ENCODE measurements at regions not wholly inside any gene's neighbourhood (a gene's known extent, or its start where the extent isn't known, plus 50 kb on each side); places are given as distances from the start of the nearest gene placed in this dataset.

GRCh38 chr10:129293991-129294700 is 172.9 kb upstream of the MGMT start:
- WGBS, result 84% methylated on average over 2 of the region's 2 CpGs
- TF ChIP-seq, protein P1, sequence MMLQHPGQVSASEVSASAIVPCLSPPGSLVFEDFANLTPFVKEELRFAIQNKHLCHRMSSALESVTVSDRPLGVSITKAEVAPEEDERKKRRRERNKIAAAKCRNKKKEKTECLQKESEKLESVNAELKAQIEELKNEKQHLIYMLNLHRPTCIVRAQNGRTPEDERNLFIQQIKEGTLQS (IDR thresholded peaks at IDR 0.05), result no peak
- no peak for TF ChIP-seq EGR1 (IDR thresholded peaks at IDR 0.05; ENCODE audit: low read depth in 2 of 2)
- TF ChIP-seq, protein P2, sequence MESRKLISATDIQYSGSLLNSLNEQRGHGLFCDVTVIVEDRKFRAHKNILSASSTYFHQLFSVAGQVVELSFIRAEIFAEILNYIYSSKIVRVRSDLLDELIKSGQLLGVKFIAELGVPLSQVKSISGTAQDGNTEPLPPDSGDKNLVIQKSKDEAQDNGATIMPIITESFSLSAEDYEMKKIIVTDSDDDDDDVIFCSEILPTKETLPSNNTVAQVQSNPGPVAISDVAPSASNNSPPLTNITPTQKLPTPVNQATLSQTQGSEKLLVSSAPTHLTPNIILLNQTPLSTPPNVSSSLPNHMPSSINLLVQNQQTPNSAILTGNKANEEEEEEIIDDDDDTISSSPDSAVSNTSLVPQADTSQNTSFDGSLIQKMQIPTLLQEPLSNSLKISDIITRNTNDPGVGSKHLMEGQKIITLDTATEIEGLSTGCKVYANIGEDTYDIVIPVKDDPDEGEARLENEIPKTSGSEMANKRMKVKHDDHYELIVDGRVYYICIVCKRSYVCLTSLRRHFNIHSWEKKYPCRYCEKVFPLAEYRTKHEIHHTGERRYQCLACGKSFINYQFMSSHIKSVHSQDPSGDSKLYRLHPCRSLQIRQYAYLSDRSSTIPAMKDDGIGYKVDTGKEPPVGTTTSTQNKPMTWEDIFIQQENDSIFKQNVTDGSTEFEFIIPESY (IDR thresholded peaks at IDR 0.05), result no peak
- TF ChIP-seq, protein P3, sequence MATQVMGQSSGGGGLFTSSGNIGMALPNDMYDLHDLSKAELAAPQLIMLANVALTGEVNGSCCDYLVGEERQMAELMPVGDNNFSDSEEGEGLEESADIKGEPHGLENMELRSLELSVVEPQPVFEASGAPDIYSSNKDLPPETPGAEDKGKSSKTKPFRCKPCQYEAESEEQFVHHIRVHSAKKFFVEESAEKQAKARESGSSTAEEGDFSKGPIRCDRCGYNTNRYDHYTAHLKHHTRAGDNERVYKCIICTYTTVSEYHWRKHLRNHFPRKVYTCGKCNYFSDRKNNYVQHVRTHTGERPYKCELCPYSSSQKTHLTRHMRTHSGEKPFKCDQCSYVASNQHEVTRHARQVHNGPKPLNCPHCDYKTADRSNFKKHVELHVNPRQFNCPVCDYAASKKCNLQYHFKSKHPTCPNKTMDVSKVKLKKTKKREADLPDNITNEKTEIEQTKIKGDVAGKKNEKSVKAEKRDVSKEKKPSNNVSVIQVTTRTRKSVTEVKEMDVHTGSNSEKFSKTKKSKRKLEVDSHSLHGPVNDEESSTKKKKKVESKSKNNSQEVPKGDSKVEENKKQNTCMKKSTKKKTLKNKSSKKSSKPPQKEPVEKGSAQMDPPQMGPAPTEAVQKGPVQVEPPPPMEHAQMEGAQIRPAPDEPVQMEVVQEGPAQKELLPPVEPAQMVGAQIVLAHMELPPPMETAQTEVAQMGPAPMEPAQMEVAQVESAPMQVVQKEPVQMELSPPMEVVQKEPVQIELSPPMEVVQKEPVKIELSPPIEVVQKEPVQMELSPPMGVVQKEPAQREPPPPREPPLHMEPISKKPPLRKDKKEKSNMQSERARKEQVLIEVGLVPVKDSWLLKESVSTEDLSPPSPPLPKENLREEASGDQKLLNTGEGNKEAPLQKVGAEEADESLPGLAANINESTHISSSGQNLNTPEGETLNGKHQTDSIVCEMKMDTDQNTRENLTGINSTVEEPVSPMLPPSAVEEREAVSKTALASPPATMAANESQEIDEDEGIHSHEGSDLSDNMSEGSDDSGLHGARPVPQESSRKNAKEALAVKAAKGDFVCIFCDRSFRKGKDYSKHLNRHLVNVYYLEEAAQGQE (IDR thresholded peaks at IDR 0.05), result no peak
- TF ChIP-seq GABPA (IDR thresholded peaks at IDR 0.05 in 1 of 2, conservative IDR thresholded peaks at IDR 0.05 in 1 of 2), result no peak
- TF ChIP-seq NR2F2 (IDR thresholded peaks at IDR 0.05), result no peak
- no peak for TF ChIP-seq JUND (IDR thresholded peaks at IDR 0.05)
- no peak for TF ChIP-seq CTCF (IDR thresholded peaks at IDR 0.05; ENCODE audit: low read depth, low read length, missing input control)
- TF ChIP-seq HNF4G (IDR thresholded peaks at IDR 0.05), result no peak
- TF ChIP-seq, protein P4, sequence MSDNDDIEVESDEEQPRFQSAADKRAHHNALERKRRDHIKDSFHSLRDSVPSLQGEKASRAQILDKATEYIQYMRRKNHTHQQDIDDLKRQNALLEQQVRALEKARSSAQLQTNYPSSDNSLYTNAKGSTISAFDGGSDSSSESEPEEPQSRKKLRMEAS (IDR thresholded peaks at IDR 0.05), result no peak
- TF ChIP-seq RXRA (IDR thresholded peaks at IDR 0.05), result no peak
- TF ChIP-seq RAD21 (IDR thresholded peaks at IDR 0.05), result no peak
- no peak for TF ChIP-seq FOXA2 (IDR thresholded peaks at IDR 0.05)
- TF ChIP-seq TAF1 (conservative IDR thresholded peaks at IDR 0.05), result no peak
- no peak for TF ChIP-seq YY1 (IDR thresholded peaks at IDR 0.05)
- TF ChIP-seq SP1 (IDR thresholded peaks at IDR 0.05), result no peak
- TF ChIP-seq FOXA1 (IDR thresholded peaks at IDR 0.05), result no peak
- Histone ChIP-seq H3K9me3 (ENCODE audit: control insufficient read depth in 4 of 4, low read length in 3 of 4) (no peaks in the 10 kb centered on the region), H3K36me3 (ENCODE audit: control insufficient read depth in 4 of 4, insufficient read depth in 3 of 4, low read depth in 1 of 4, low read length in 3 of 4) (no peaks in the 10 kb centered on the region), H3K4me3 (ENCODE audit: low read depth in 1 of 3, low read length in 3 of 3) (no peak overlapping the region), H3K27me3 (ENCODE audit: control insufficient read depth in 4 of 4, insufficient read depth in 4 of 4, low read length in 3 of 4) (no peaks in the 10 kb centered on the region), H3K27ac (ENCODE audit: low read depth in 1 of 2, low read length in 2 of 2) (no peak overlapping the region), H3K4me1 (ENCODE audit: control insufficient read depth in 4 of 4, insufficient read depth in 4 of 4, low read length in 3 of 4) (peaks cover 0 to 2% (median 0%) of the 10 kb centered on the region in 4 donors), H3K9ac (ENCODE audit: low read depth in 1 of 2, low read length in 2 of 2) (no peak overlapping the region)
- DNase-seq (ENCODE audit: low spot score), result no peak

Data from liver (tissue), 8 donors.